IMR-90 (cell line): ENCODE measurements at regions not wholly inside any gene's neighbourhood (a gene's known extent, or its start where the extent isn't known, plus 50 kb on each side); places are given as distances from the start of the nearest gene placed in this dataset.

ENCODE experiments used
- ATAC-seq: fragments of 200-7000 bp; cut with Tn5 transposase; 2 replicates; pipeline ENCODE4 v1.9.1; 2020; ENCODE audit warnings: low read depth, mild to moderate bottlenecking, moderate library complexity
- BruUV-seq: library from RNA; stranded (reverse); fragments of 400-500 nt; replicated peaks from 2 replicates; lab custom pipeline; 2021; lab: Mats Ljungman, UMichigan
- CTCF ChIA-PET: fragments of 300-600 bp; formaldehyde crosslinking; extraction: SDS; loops from one replicate; lab custom pipeline; 2021; ENCODE audit warnings: antibody characterized with exemption; lab: Yijun Ruan, JAX
- POLR2A ChIA-PET: fragments of 300-600 bp; sonication (Branson Sonifier 250); formaldehyde crosslinking; loops from one replicate; lab custom pipeline; 2022; ENCODE audit warnings: antibody characterized with exemption; ENCODE audit not compliant: unreplicated experiment; lab: Charles Lee
- DNase-seq: peaks from one replicate; pipeline ENCODE4 v3.0.0; 2013
- H2AFZ ChIP-seq: replicated peaks from 2 replicates; pipeline ENCODE3; 2013; ENCODE audit warnings: low read length, mild to moderate bottlenecking; ENCODE audit not compliant: poor library complexity
- H2AK5ac ChIP-seq: 2 replicates; pipeline ENCODE4 v1.6.1; 2013; ENCODE audit warnings: low read depth, low read length, inconsistent platforms
- H2AK9ac ChIP-seq: replicated peaks from 2 replicates; pipeline ENCODE3; 2013; ENCODE audit warnings: mild to moderate bottlenecking, low read depth, low read length, moderate library complexity; ENCODE audit not compliant: poor library complexity
- H2BK120ac ChIP-seq: 2 replicates; pipeline ENCODE4 v1.6.1; 2013; ENCODE audit warnings: low read depth, low read length, inconsistent platforms
- H2BK15ac ChIP-seq: 3 replicates; pipeline ENCODE4 v1.6.1; 2013; ENCODE audit warnings: low read depth, low read length, inconsistent platforms
- H2BK20ac ChIP-seq: 2 replicates; pipeline ENCODE4 v1.6.1; 2013; ENCODE audit warnings: low read depth, mild to moderate bottlenecking, inconsistent platforms, low read length, moderate library complexity
- H2BK5ac ChIP-seq: 2 replicates; pipeline ENCODE4 v1.6.1; 2013; ENCODE audit warnings: mild to moderate bottlenecking, low read depth, low read length, inconsistent platforms; ENCODE audit not compliant: poor library complexity, severe bottlenecking
- H3K14ac ChIP-seq: replicated peaks from 2 replicates; pipeline ENCODE4 v1.6.1; 2013; ENCODE audit warnings: low read depth, low read length, inconsistent platforms
- H3K18ac ChIP-seq: 2 replicates; pipeline ENCODE4 v1.6.1; 2013; ENCODE audit warnings: low read depth, low read length, control low read depth
- H3K23ac ChIP-seq: 2 replicates; pipeline ENCODE4 v1.6.1; 2013; ENCODE audit warnings: low read depth, low read length, inconsistent platforms
- H3K27ac ChIP-seq: 2 replicates; pipeline ENCODE4 v1.5.1; 2013; ENCODE audit warnings: mild to moderate bottlenecking, control low read depth, low read length; ENCODE audit not compliant: insufficient read depth
- H3K27me3 ChIP-seq: 2 replicates; pipeline ENCODE4 v1.6.1; 2013; ENCODE audit warnings: low read length; ENCODE audit not compliant: control insufficient read depth, insufficient read depth
- H3K36me3 ChIP-seq: 2 replicates; pipeline ENCODE4 v1.6.1; 2013; ENCODE audit warnings: low read length, mixed read lengths; ENCODE audit not compliant: control insufficient read depth, insufficient read depth
- H3K4ac ChIP-seq: 2 replicates; pipeline ENCODE4 v1.6.1; 2013; ENCODE audit warnings: low read depth, low read length, inconsistent platforms
- H3K4me1 ChIP-seq: 2 replicates; pipeline ENCODE4 v1.6.1; 2013; ENCODE audit warnings: low read length, mixed read lengths; ENCODE audit not compliant: control insufficient read depth, insufficient read depth
- H3K4me2 ChIP-seq: 2 replicates; pipeline ENCODE4 v1.6.1; 2013; ENCODE audit warnings: low read depth, mild to moderate bottlenecking, control low read depth, low read length, moderate library complexity
- H3K4me3 ChIP-seq: 2 replicates; pipeline ENCODE4 v1.5.1; 2013; ENCODE audit warnings: low read depth, mild to moderate bottlenecking, control low read depth, low read length, moderate library complexity; ENCODE audit not compliant: insufficient read depth
- H3K56ac ChIP-seq: 2 replicates; pipeline ENCODE4 v1.6.1; 2013; ENCODE audit warnings: low read length, inconsistent platforms; ENCODE audit not compliant: insufficient read depth; ENCODE audit errors: extremely low read depth
- H3K79me1 ChIP-seq, 2 experiments: 2 replicates each; pipeline ENCODE4 v1.6.1; 2013; ENCODE audit warnings: low read length in 2 of 2, inconsistent platforms in 1 of 2, low read depth in 1 of 2
- H3K9ac ChIP-seq: 2 replicates; pipeline ENCODE4 v1.6.1; 2013; ENCODE audit warnings: low read depth, low read length, control low read depth
- H3K9me1 ChIP-seq: 2 replicates; pipeline ENCODE4 v1.6.1; 2013; ENCODE audit warnings: low read length, inconsistent platforms; ENCODE audit not compliant: insufficient read depth
- H3K9me3 ChIP-seq: 2 replicates; pipeline ENCODE4 v1.6.1; 2013; ENCODE audit warnings: low read length; ENCODE audit not compliant: control insufficient read depth, insufficient read depth
- H4K20me1 ChIP-seq: 2 replicates; pipeline ENCODE4 v1.6.1; 2013; ENCODE audit warnings: low read length, inconsistent platforms; ENCODE audit not compliant: insufficient read depth
- H4K5ac ChIP-seq: 2 replicates; pipeline ENCODE4 v1.6.1; 2013; ENCODE audit warnings: mild to moderate bottlenecking, low read depth, low read length, control low read depth
- H4K8ac ChIP-seq, 2 experiments: 2 replicates each; pipeline ENCODE4 v1.6.1; 2013; ENCODE audit warnings: low read depth in 2 of 2, low read length in 2 of 2, control low read depth in 1 of 2, inconsistent platforms in 1 of 2
- H4K91ac ChIP-seq: 2 replicates; pipeline ENCODE4 v1.6.1; 2013; ENCODE audit warnings: low read depth, low read length, inconsistent platforms; ENCODE audit not compliant: insufficient read depth
- BHLHE40 ChIP-seq: fragments of 150-350 bp; IDR thresholded peaks from 2 replicates; pipeline ENCODE4 v1.6.1; 2016; ENCODE audit warnings: mild to moderate bottlenecking, low read depth, low read length
- CEBPB ChIP-seq: IDR thresholded peaks from 2 replicates; pipeline ENCODE4 v1.6.1; 2012; ENCODE audit warnings: low read depth, low read length, improper control_type of control experiment
- CHD1 ChIP-seq: IDR thresholded peaks from 2 replicates; pipeline ENCODE4 v1.6.1; 2012; ENCODE audit warnings: low read depth, low read length, improper control_type of control experiment
- CTCF ChIP-seq: conservative IDR thresholded peaks from 2 replicates; pipeline ENCODE4 v1.5.1; 2012; ENCODE audit warnings: mild to moderate bottlenecking, low read depth, low read length, improper control_type of control experiment
- ELK1 ChIP-seq: fragments of 150-350 bp; IDR thresholded peaks from 2 replicates; pipeline ENCODE4 v1.6.1; 2016; ENCODE audit warnings: low read depth, mild to moderate bottlenecking, low read length, moderate library complexity, borderline replicate concordance
- FOS ChIP-seq: fragments of 150-350 bp; IDR thresholded peaks from 2 replicates; pipeline ENCODE4 v1.6.1; 2016; ENCODE audit warnings: low read depth, low read length
- MAFK ChIP-seq: IDR thresholded peaks from 2 replicates; pipeline ENCODE4 v1.6.1; 2012; ENCODE audit warnings: low read depth, low read length, improper control_type of control experiment
- MAZ ChIP-seq: IDR thresholded peaks from 2 replicates; pipeline ENCODE4 v1.6.1; 2012; ENCODE audit warnings: low read depth, mild to moderate bottlenecking, low read length, improper control_type of control experiment, moderate library complexity, borderline replicate concordance
- MXI1 ChIP-seq: IDR thresholded peaks from 2 replicates; pipeline ENCODE4 v1.6.1; 2012; ENCODE audit warnings: low read depth, mild to moderate bottlenecking, low read length, moderate library complexity, borderline replicate concordance
- NFE2L2 ChIP-seq: fragments of 150-350 bp; IDR thresholded peaks from 2 replicates; pipeline ENCODE4 v1.6.1; 2016; ENCODE audit warnings: low read depth, mild to moderate bottlenecking, low read length
- POLR2A ChIP-seq: IDR thresholded peaks from 2 replicates; pipeline ENCODE4 v1.6.1; 2012; ENCODE audit warnings: mild to moderate bottlenecking, low read depth, low read length
- RAD21 ChIP-seq: IDR thresholded peaks from 2 replicates; pipeline ENCODE4 v1.6.1; 2012; ENCODE audit warnings: low read length, improper control_type of control experiment
- RCOR1 ChIP-seq: IDR thresholded peaks from 2 replicates; pipeline ENCODE4 v1.6.1; 2012; ENCODE audit warnings: mild to moderate bottlenecking, low read length, improper control_type of control experiment; ENCODE audit not compliant: insufficient replicate concordance
- RFX5 ChIP-seq: IDR thresholded peaks from 2 replicates; pipeline ENCODE4 v1.8.0; 2012; ENCODE audit warnings: low read depth, mild to moderate bottlenecking, low read length, moderate library complexity
- SMC3 ChIP-seq: fragments of 150-350 bp; IDR thresholded peaks from 2 replicates; pipeline ENCODE4 v1.6.1; 2016; ENCODE audit warnings: low read depth, mild to moderate bottlenecking, antibody characterized with exemption, low read length, moderate library complexity
- USF2 ChIP-seq: fragments of 150-350 bp; IDR thresholded peaks from 2 replicates; pipeline ENCODE4 v1.6.1; 2017; ENCODE audit warnings: mild to moderate bottlenecking, antibody characterized with exemption, low read length, low read depth
- WGBS, 2 experiments: methylation state at CpG; one replicate each; pipeline versions ENCODE4 v1.1.5 to v1.1.7; 2013; ENCODE audit warnings: missing lambda C conversion rate in 2 of 2; ENCODE audit not compliant: insufficient read length in 1 of 2; ENCODE audit errors: extremely low coverage in 2 of 2; 5-methylcytosine and 5-hydroxymethylcytosine counted together
- dilution Hi-C: fragments of 300-500 bp; cut with HindIII; formaldehyde crosslinking; loops from one replicate; pipeline ENCODE4 v1.14.3; 2018; ENCODE audit warnings: low sequenced_read_pairs; ENCODE audit not compliant: unreplicated experiment
- in situ Hi-C: fragments of 300-500 bp; cut with MboI; formaldehyde crosslinking; loops from 3 replicates; pipeline ENCODE4 v1.14.3; 2019; ENCODE audit warnings: low sequenced_read_pairs, inconsistent platforms, mixed read lengths
- intact Hi-C: fragments of 100-400 bp; cut with micrococcal nuclease; formaldehyde crosslinking; loops from 2 replicates; pipeline ENCODE4 v1.10.0; 2022

- in situ Hi-C loops = no loop called here
- peak overlapping the region; percentile 82; the same call in 1 of the 2 replicates for H2BK120ac ChIP-seq
- peak overlapping the region; percentile 82 for H2BK5ac ChIP-seq
- peaks cover 0 to 3% of the 10 kb centered on the region in 2 experiments; a peak in 1 of 4 replicates for H3K79me1 ChIP-seq
- no peak overlapping the region; the same call in 1 of the 2 replicates for H3K9ac ChIP-seq
- peak overlapping the region; percentile 41; the same call in 1 of the 2 replicates for H3K14ac ChIP-seq
- peak overlapping the region; percentile 32; the same call in 1 of the 2 replicates for H4K91ac ChIP-seq
- H3K27ac ChIP-seq = peak overlapping the region; percentile 28; the same call in 1 of the 2 replicates
- peak overlapping the region; percentile 63; the same call in 1 of the 2 replicates for H4K5ac ChIP-seq
- peaks cover 5% of the 10 kb centered on the region; the same call in 1 of the 2 replicates for H3K9me1 ChIP-seq
- H3K4me1 ChIP-seq = peaks cover 8% of the 10 kb centered on the region
- ChIA-PET POLR2A (no interaction called here), CTCF (interaction anchor here (1.7 to 1.8 kb wide), 2 partner anchors 10 to 38 kb away, joined by 4 to 5 read pairs; no protein-coding TSS in a partner anchor)
- H3K27me3 ChIP-seq = no peaks in the 10 kb centered on the region
- H3K4me3 ChIP-seq = peak overlapping the region; percentile 37; the same call in 1 of the 2 replicates
- peak overlapping the region; percentile 40; the same call in 1 of the 2 replicates for H3K4ac ChIP-seq
- intact Hi-C loops = no loop called here
- H3K56ac ChIP-seq = no peak overlapping the region
- no peaks in the 10 kb centered on the region for H3K9me3 ChIP-seq
- H3K36me3 ChIP-seq = no peaks in the 10 kb centered on the region
- peak overlapping the region; percentile 80; the same call in 1 of the 2 replicates for H2BK20ac ChIP-seq
- DNase-seq = no peak
- ATAC-seq = 0 out of 2 replicates have a peak, but pooled peaks have one; percentile 25
- BruUV-seq = no TSS peak
- H2AFZ ChIP-seq = no peak overlapping the region
- no peak overlapping the region for H2AK9ac ChIP-seq
- H4K8ac ChIP-seq = peak overlapping the region; percentile 41 to 71; a peak in 2 of 4 replicates
- peak overlapping the region; percentile 93 for H3K18ac ChIP-seq
- no peak for TF ChIP-seq MAFK
- no peak for TF ChIP-seq CEBPB
- no peak for TF ChIP-seq RFX5
- no peak for TF ChIP-seq MXI1
- no peak for TF ChIP-seq RCOR1
- no peak for TF ChIP-seq BHLHE40
- TF ChIP-seq FOS = no peak
- no peak for TF ChIP-seq NFE2L2
- no peak for TF ChIP-seq RAD21
- TF ChIP-seq CHD1 = no peak
- TF ChIP-seq ELK1 = no peak
- TF ChIP-seq USF2 = no peak
- TF ChIP-seq MAZ = no peak
- TF ChIP-seq SMC3 = no peak
- no peak for TF ChIP-seq CTCF
- no peak for TF ChIP-seq POLR2A
- no peak overlapping the region for H2AK5ac ChIP-seq
- WGBS, 2 experiments = 100% methylated on average over 1 of the region's 5 CpGs; no CpG with 5 or more reads in 1 of the 2 experiments
- H3K23ac ChIP-seq = peak overlapping the region; percentile 67
- no peaks in the 10 kb centered on the region for H4K20me1 ChIP-seq
- H3K4me2 ChIP-seq = peak overlapping the region; percentile 99
- dilution Hi-C loops = no loop called here
- H2BK15ac ChIP-seq = peak overlapping the region; percentile 85; the same call in 1 of the 3 replicates
These were observed 429.1 kb downstream of the NR2F1-AS1 start for GRCh38 chr5:93151896-93152295.
